ENCODE measurements at regions not wholly inside any gene's neighbourhood (a gene's known extent, or its start where the extent isn't known, plus 50 kb on each side); places are given as distances from the start of the nearest gene placed in this dataset.
A peak's percentile ranks its signal among the peaks of the same experiment; 100 is the strongest.

GRCh38 chr15:29438703-29439055 lies 169.1 kb upstream of the NSMCE3 start:
- H3K9me3 Mint-ChIP-seq: peaks cover 0 to 1% (median 0%) of the 10 kb centered on the region in 7 donors
- H3K4me1 Mint-ChIP-seq: no peaks in the 10 kb centered on the region
- no peaks in the 10 kb centered on the region for H3K4me1 ChIP-seq (ENCODE audit: control insufficient read depth, insufficient read depth, low read length, poor library complexity, severe bottlenecking)
- no peak for ATAC-seq (ENCODE audit: low read depth in 2 of 2)
- H3K4me3 ChIP-seq (ENCODE audit: low read depth, low read length): no peak overlapping the region
- H3K27me3 ChIP-seq (ENCODE audit: control insufficient read depth, insufficient read depth, low read length): no peaks in the 10 kb centered on the region
- no peaks in the 10 kb centered on the region for H3K36me3 ChIP-seq (ENCODE audit: control insufficient read depth, insufficient read depth, low read length)
- H3K36me3 Mint-ChIP-seq: no peaks in the 10 kb centered on the region
- no peak overlapping the region for H3K4me3 Mint-ChIP-seq
- no peak for DNase-seq
- no peaks in the 10 kb centered on the region for H3K9me3 ChIP-seq (ENCODE audit: control insufficient read depth in 2 of 2, low read length in 2 of 2)
- peaks cover 4% of the 10 kb centered on the region for H3K27me3 Mint-ChIP-seq
- H3K27ac ChIP-seq (ENCODE audit: insufficient read depth, low read length, poor library complexity, severe bottlenecking): no peak overlapping the region
- H3K27ac Mint-ChIP-seq: no peak overlapping the region

DNA sequence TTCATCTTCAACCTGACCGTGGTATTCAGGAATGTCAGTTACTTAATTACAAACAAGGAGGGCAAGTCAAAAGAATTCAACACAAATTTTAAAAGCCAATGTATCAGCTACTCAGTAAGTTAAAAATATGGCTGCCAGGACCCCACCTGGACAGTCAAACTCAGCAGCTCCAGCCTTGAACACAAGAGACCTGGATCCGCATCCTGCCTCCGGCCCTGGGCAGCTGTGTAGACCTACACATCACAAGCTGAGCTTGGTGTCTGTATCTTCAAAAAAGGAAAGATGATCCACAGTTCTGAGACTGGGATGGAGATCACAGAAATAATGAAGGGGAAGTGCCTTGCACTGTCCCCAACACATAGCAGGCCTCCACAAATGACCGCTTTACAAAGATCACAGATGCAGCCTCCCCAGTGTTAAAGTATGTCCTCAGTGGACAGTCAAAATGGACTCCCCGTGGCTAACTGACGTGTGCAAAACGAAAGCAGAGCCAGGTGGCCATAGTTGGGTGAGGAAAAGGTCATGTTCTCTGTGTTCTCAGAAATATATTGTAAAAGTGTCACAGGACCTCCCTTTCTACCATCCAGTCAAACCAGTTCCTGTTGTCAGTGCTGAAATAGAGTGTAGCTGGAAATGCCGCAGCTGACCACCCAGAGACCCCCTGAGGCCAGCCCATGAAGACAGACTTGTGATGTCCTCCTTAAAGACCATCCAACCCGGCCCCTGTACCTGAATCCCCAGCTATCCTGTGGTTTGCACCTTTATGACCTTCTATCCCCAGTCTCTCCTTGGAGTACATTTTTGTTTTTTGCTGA lies 168.5 kb upstream of the NSMCE3 start:
- H3K4me3 ChIP-seq (ENCODE audit: low read depth, low read length): no peak overlapping the region
- Mint-ChIP-seq H3K36me3 (no peaks in the 10 kb centered on the region), H3K9me3 (peaks cover 0 to 1% (median 0%) of the 10 kb centered on the region in 7 donors)

GRCh38 chr15:29435811-29436210 lies 166.2 kb upstream of the NSMCE3 start:
- H3K4me1 ChIP-seq (ENCODE audit: control insufficient read depth, insufficient read depth, low read length, poor library complexity, severe bottlenecking): no peaks in the 10 kb centered on the region
- Mint-ChIP-seq H3K4me3 (no peak overlapping the region), H3K36me3 (no peaks in the 10 kb centered on the region), H3K9me3 (peaks cover 0 to 1% (median 0%) of the 10 kb centered on the region in 7 donors), H3K4me1 (no peaks in the 10 kb centered on the region), H3K27ac (no peak overlapping the region), H3K27me3 (peaks cover 4% of the 10 kb centered on the region)
- H3K27me3 ChIP-seq (ENCODE audit: control insufficient read depth, insufficient read depth, low read length): no peaks in the 10 kb centered on the region
- H3K36me3 ChIP-seq (ENCODE audit: control insufficient read depth, insufficient read depth, low read length): no peaks in the 10 kb centered on the region
- H3K9me3 ChIP-seq (ENCODE audit: control insufficient read depth in 2 of 2, low read length in 2 of 2): no peaks in the 10 kb centered on the region
- DNase-seq: no peak
- H3K27ac ChIP-seq (ENCODE audit: insufficient read depth, low read length, poor library complexity, severe bottlenecking): no peak overlapping the region
- no peak for ATAC-seq (ENCODE audit: low read depth in 2 of 2)
- no peak overlapping the region for H3K4me3 ChIP-seq (ENCODE audit: low read depth, low read length)

More for the DNA sequence above, 168.5 kb upstream of the NSMCE3 start:
- no peak overlapping the region for H3K4me3 Mint-ChIP-seq
- H3K9me3 ChIP-seq (ENCODE audit: control insufficient read depth in 2 of 2, low read length in 2 of 2): no peaks in the 10 kb centered on the region
- peaks cover 4% of the 10 kb centered on the region for H3K27me3 Mint-ChIP-seq
- no peaks in the 10 kb centered on the region for H3K4me1 Mint-ChIP-seq
- no peaks in the 10 kb centered on the region for H3K36me3 ChIP-seq (ENCODE audit: control insufficient read depth, insufficient read depth, low read length)
- H3K27me3 ChIP-seq (ENCODE audit: control insufficient read depth, insufficient read depth, low read length): no peaks in the 10 kb centered on the region
- H3K27ac ChIP-seq (ENCODE audit: insufficient read depth, low read length, poor library complexity, severe bottlenecking): no peak overlapping the region
- no peak overlapping the region for H3K27ac Mint-ChIP-seq
- no peak for DNase-seq
- no peak for ATAC-seq (ENCODE audit: low read depth in 2 of 2)
- H3K4me1 ChIP-seq (ENCODE audit: control insufficient read depth, insufficient read depth, low read length, poor library complexity, severe bottlenecking): no peaks in the 10 kb centered on the region

GRCh38 chr15:29434280-29434679 lies 164.7 kb upstream of the NSMCE3 start:
- H3K4me3 ChIP-seq (ENCODE audit: low read depth, low read length): no peak overlapping the region
- Mint-ChIP-seq H3K36me3 (no peaks in the 10 kb centered on the region), H3K27me3 (peaks cover 4% of the 10 kb centered on the region), H3K27ac (peak overlapping the region in 1 of 3 donors; percentile 1), H3K4me3 (no peak overlapping the region), H3K9me3 (no peaks in the 10 kb centered on the region), H3K4me1 (no peaks in the 10 kb centered on the region)
- ATAC-seq (ENCODE audit: low read depth in 2 of 2) (no peak), DNase-seq (no peak)
- H3K27me3 ChIP-seq (ENCODE audit: control insufficient read depth, insufficient read depth, low read length): no peaks in the 10 kb centered on the region
- no peaks in the 10 kb centered on the region for H3K4me1 ChIP-seq (ENCODE audit: control insufficient read depth, insufficient read depth, low read length, poor library complexity, severe bottlenecking)
- H3K9me3 ChIP-seq (ENCODE audit: control insufficient read depth in 2 of 2, low read length in 2 of 2): no peaks in the 10 kb centered on the region
- no peak overlapping the region for H3K27ac ChIP-seq (ENCODE audit: insufficient read depth, low read length, poor library complexity, severe bottlenecking)
- H3K36me3 ChIP-seq (ENCODE audit: control insufficient read depth, insufficient read depth, low read length): no peaks in the 10 kb centered on the region

DNA sequence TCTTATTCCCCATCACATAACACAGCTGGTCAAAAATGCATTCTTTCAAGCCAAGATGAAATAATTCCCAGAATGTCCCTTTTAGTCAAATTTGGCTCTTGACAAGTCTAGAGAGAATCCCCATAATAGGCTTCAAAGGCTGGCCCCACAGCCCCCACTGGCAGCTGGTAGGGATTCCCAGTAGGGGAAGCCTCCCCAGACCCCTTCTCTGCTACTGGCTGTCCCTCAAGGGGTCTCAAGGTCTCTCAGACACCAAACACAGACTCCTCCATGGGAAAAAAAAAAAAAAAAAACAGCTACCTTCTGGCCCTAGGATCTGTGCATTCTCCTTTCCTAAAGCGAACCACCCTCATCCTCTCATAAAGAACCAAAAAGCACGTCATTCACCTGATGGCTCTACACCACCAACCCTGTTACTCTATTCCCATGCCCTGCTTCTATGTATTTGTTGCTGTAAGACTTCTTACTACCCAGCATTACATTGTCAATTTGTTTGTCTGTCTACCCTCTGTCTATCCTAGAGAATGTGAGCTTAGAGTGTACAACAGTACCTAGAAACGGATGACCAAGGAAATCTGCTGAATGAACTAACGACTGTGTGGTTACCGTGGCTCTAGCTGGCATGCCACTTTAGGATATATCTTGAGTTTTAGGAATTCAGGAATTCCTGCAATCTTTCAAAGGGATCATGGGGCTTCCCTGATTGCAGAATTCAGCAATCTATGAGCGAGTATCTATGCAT lies 164.1 kb upstream of the NSMCE3 start:
- Histone ChIP-seq H3K4me3 (ENCODE audit: low read depth, low read length) (no peak overlapping the region), H3K9me3 (ENCODE audit: control insufficient read depth in 2 of 2, low read length in 2 of 2) (no peaks in the 10 kb centered on the region), H3K27me3 (ENCODE audit: control insufficient read depth, insufficient read depth, low read length) (no peaks in the 10 kb centered on the region), H3K4me1 (ENCODE audit: control insufficient read depth, insufficient read depth, low read length, poor library complexity, severe bottlenecking) (no peaks in the 10 kb centered on the region), H3K27ac (ENCODE audit: insufficient read depth, low read length, poor library complexity, severe bottlenecking) (no peak overlapping the region), H3K36me3 (ENCODE audit: control insufficient read depth, insufficient read depth, low read length) (no peaks in the 10 kb centered on the region)
- Mint-ChIP-seq H3K4me1 (no peaks in the 10 kb centered on the region), H3K36me3 (no peaks in the 10 kb centered on the region), H3K4me3 (no peak overlapping the region), H3K9me3 (peaks cover 0 to 2% (median 0%) of the 10 kb centered on the region in 7 donors), H3K27me3 (peaks cover 4% of the 10 kb centered on the region), H3K27ac (no peak overlapping the region)
- DNase-seq (no peak), ATAC-seq (ENCODE audit: low read depth in 2 of 2) (no peak)

GRCh38 chr15:29433050-29433318 lies 163.4 kb upstream of the NSMCE3 start:
- no peaks in the 10 kb centered on the region for H3K4me1 ChIP-seq (ENCODE audit: control insufficient read depth, insufficient read depth, low read length, poor library complexity, severe bottlenecking)
- H3K9me3 ChIP-seq (ENCODE audit: control insufficient read depth in 2 of 2, low read length in 2 of 2): no peaks in the 10 kb centered on the region
- no peak for ATAC-seq (ENCODE audit: low read depth in 2 of 2)
- no peaks in the 10 kb centered on the region for H3K4me1 Mint-ChIP-seq
- H3K27ac Mint-ChIP-seq: no peak overlapping the region
- peaks cover 4% of the 10 kb centered on the region for H3K27me3 Mint-ChIP-seq
- H3K9me3 Mint-ChIP-seq: peaks cover 0 to 2% (median 0%) of the 10 kb centered on the region in 7 donors
- no peak overlapping the region for H3K27ac ChIP-seq (ENCODE audit: insufficient read depth, low read length, poor library complexity, severe bottlenecking)
- no peaks in the 10 kb centered on the region for H3K27me3 ChIP-seq (ENCODE audit: control insufficient read depth, insufficient read depth, low read length)
- H3K4me3 Mint-ChIP-seq: no peak overlapping the region
- no peak for DNase-seq
- H3K4me3 ChIP-seq (ENCODE audit: low read depth, low read length): no peak overlapping the region
- no peaks in the 10 kb centered on the region for H3K36me3 ChIP-seq (ENCODE audit: control insufficient read depth, insufficient read depth, low read length)
- no peaks in the 10 kb centered on the region for H3K36me3 Mint-ChIP-seq

DNA sequence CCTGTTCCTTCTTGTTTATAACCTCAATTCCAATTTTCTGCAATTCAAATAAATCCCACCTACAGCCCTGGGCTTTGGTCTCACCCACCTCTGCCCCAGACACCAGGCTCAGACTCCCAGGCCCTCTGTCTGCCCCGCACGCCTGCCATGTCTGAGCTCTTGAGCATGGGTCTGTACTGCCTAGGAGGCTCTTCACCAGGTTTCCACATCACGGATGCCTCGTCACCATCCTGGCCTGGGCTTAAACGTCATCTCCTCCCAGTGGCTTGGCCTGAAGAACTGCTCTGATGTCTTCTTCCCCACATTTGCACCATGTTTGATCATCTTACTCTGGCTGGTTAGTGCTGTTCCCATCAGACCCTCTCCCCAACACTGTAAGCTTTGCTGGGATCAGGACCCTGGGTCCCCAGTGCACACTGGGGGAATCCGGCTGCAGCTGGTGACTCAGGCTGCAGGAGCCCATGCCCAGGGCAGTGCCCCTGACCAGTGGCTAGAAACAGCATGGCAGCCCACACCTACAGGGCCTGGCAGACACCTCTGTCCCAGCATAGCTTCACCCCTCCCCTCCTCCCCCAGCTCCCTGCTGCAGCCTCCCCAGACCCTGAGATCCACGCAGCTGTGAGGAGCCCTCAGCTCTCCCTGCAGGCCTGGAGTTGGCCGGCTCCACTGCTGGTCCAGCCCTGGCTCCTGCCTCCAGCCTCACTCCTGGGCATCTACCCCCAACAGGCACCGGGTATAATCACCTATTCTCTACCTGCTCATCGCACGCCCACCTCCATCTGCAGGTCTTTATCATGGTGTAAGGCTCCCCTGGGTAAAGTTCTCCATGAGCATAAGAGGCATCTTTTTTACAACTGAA lies 162.8 kb upstream of the NSMCE3 start:
- no peaks in the 10 kb centered on the region for H3K36me3 ChIP-seq (ENCODE audit: control insufficient read depth, insufficient read depth, low read length)
- no peaks in the 10 kb centered on the region for H3K9me3 ChIP-seq (ENCODE audit: control insufficient read depth in 2 of 2, low read length in 2 of 2)
- no peak for DNase-seq
- no peak overlapping the region for H3K27ac ChIP-seq (ENCODE audit: insufficient read depth, low read length, poor library complexity, severe bottlenecking)
- Mint-ChIP-seq H3K27ac (no peak overlapping the region), H3K9me3 (peaks cover 0 to 2% (median 0%) of the 10 kb centered on the region in 7 donors), H3K27me3 (peaks cover 4% of the 10 kb centered on the region), H3K4me3 (no peak overlapping the region), H3K4me1 (no peaks in the 10 kb centered on the region), H3K36me3 (no peaks in the 10 kb centered on the region)
- H3K4me1 ChIP-seq (ENCODE audit: control insufficient read depth, insufficient read depth, low read length, poor library complexity, severe bottlenecking): no peaks in the 10 kb centered on the region
- no peak for ATAC-seq (ENCODE audit: low read depth in 2 of 2)
- H3K27me3 ChIP-seq (ENCODE audit: control insufficient read depth, insufficient read depth, low read length): no peaks in the 10 kb centered on the region
- H3K4me3 ChIP-seq (ENCODE audit: low read depth, low read length): no peak overlapping the region
